ENCODE measurements at regions not wholly inside any gene's neighbourhood (a gene's known extent, or its start where the extent isn't known, plus 50 kb on each side); places are given as distances from the start of the nearest gene placed in this dataset.

GRCh38 chr14:71621980-71622605 is 310.1 kb upstream of the RGS6 start:
- DNase-seq (ENCODE audit: low spot score), result no peak
- no peak for TF ChIP-seq CTCF (IDR thresholded peaks at IDR 0.05; ENCODE audit: extremely low read depth, insufficient read depth, missing control alignments)
- in situ Hi-C loops (cut with MboI; ENCODE audit: low pct_unique_long_range_greater_than_20kb, low sequenced_read_pairs, unreplicated experiment), result no loop called here

- in situ Hi-C loops (cut with MboI; ENCODE audit: low pct_unique_long_range_greater_than_20kb, low sequenced_read_pairs, unreplicated experiment), result no loop called here
- DNase-seq (ENCODE audit: low spot score), result no peak
- TF ChIP-seq CTCF (IDR thresholded peaks at IDR 0.05; ENCODE audit: extremely low read depth, insufficient read depth, missing control alignments), result no peak
These were observed 308.3 kb upstream of the RGS6 start for GRCh38 chr14:71623939-71624338.

- in situ Hi-C loops (cut with MboI; ENCODE audit: low pct_unique_long_range_greater_than_20kb, low sequenced_read_pairs, unreplicated experiment), result no loop called here
- no peak for TF ChIP-seq CTCF (IDR thresholded peaks at IDR 0.05; ENCODE audit: extremely low read depth, insufficient read depth, missing control alignments)
- DNase-seq (ENCODE audit: low spot score), result no peak
These were observed 307.1 kb upstream of the RGS6 start for GRCh38 chr14:71625175-71625574.

- in situ Hi-C loops (cut with MboI; ENCODE audit: low pct_unique_long_range_greater_than_20kb, low sequenced_read_pairs, unreplicated experiment), result no loop called here
- TF ChIP-seq CTCF (IDR thresholded peaks at IDR 0.05; ENCODE audit: extremely low read depth, insufficient read depth, missing control alignments), result no peak
- DNase-seq (ENCODE audit: low spot score), result no peak
These were observed 306.1 kb upstream of the RGS6 start for GRCh38 chr14:71625891-71626701.

GRCh38 chr14:71628433-71628832 is 303.8 kb upstream of the RGS6 start:
- in situ Hi-C loops (cut with MboI; ENCODE audit: low pct_unique_long_range_greater_than_20kb, low sequenced_read_pairs, unreplicated experiment), result no loop called here
- TF ChIP-seq CTCF (IDR thresholded peaks at IDR 0.05; ENCODE audit: extremely low read depth, insufficient read depth, missing control alignments), result no peak
- DNase-seq (ENCODE audit: low spot score), result no peak

- TF ChIP-seq CTCF (IDR thresholded peaks at IDR 0.05; ENCODE audit: extremely low read depth, insufficient read depth, missing control alignments), result no peak
- in situ Hi-C loops (cut with MboI; ENCODE audit: low pct_unique_long_range_greater_than_20kb, low sequenced_read_pairs, unreplicated experiment), result no loop called here
- no peak for DNase-seq (ENCODE audit: low spot score)
These were observed 303.0 kb upstream of the RGS6 start for GRCh38 chr14:71629250-71629649.
